Body of pancreas (tissue), 4 donors: ENCODE measurements at regions not wholly inside any gene's neighbourhood (a gene's known extent, or its start where the extent isn't known, plus 50 kb on each side); places are given as distances from the start of the nearest gene placed in this dataset.

Experiments
- ATAC-seq: fragments of 150-250 bp; one replicate; pipeline ENCODE4 v1.9.1; 2016
- DNase-seq, 4 donors: peaks; one replicate each; pipeline ENCODE4 v3.0.0-alpha.2; 2019
- H3K27ac ChIP-seq, 4 donors: fragments of 200-600 bp; sonication (generic); 1 replicate in 3 of 4; 2 replicates in 1 of 4; pipeline versions ENCODE4 v1.5.1 to v1.6.1; 2016 to 2019; ENCODE audit warnings: mild to moderate bottlenecking in 1 of 4, mixed read lengths in 1 of 4, moderate library complexity in 1 of 4
- H3K27me3 ChIP-seq, 2 donors: fragments of 200-600 bp; sonication (generic); one replicate each; pipeline ENCODE4 v1.6.0; 2016; ENCODE audit warnings: mild to moderate bottlenecking in 1 of 2
- H3K36me3 ChIP-seq, 2 donors: fragments of 200-600 bp; sonication (generic); replicated peaks in 1 of 2; 2 replicates each; pipeline ENCODE4 v1.5.1; 2016; ENCODE audit warnings: low read depth in 2 of 2; ENCODE audit not compliant: insufficient read depth in 1 of 2
- H3K4me1 ChIP-seq: fragments of 200-600 bp; sonication (generic); one replicate; pipeline ENCODE4 v1.6.0; 2016
- H3K4me3 ChIP-seq, 2 donors: fragments of 200-600 bp; sonication (generic); 1 replicate in 1 of 2; 2 replicates in 1 of 2; pipeline ENCODE4 v1.5.1; 2016 to 2019
- H3K9me3 ChIP-seq, 3 donors: fragments of 200-600 bp; sonication (generic); 1 replicate in 2 of 3; 2 replicates in 1 of 3; pipeline ENCODE4 v1.5.1; 2016
- CTCF ChIP-seq, 7 experiments: fragments of 450-650 bp in 4 of 7; fragments of 200-600 bp in 3 of 7; sonication (generic) in 3 of 7; IDR thresholded peaks; one replicate each; pipeline ENCODE4 v1.5.1; 2016 to 2019; ENCODE audit warnings: antibody characterized with exemption in 7 of 7
- POLR2A ChIP-seq, 3 donors: fragments of 450-650 bp; IDR thresholded peaks; one replicate each; pipeline ENCODE4 v1.6.1; 2016; ENCODE audit warnings: antibody characterized with exemption in 3 of 3, mild to moderate bottlenecking in 2 of 3
- WGBS, 2 donors: methylation state at CpG; one replicate each; pipeline ENCODE4 v1.1.5; 2017; 5-methylcytosine and 5-hydroxymethylcytosine counted together
- intact Hi-C: fragments of 100-400 bp; cut with DNase I; formaldehyde crosslinking; loops from one replicate; pipeline ENCODE4 v1.15.1; 2023

DNA sequence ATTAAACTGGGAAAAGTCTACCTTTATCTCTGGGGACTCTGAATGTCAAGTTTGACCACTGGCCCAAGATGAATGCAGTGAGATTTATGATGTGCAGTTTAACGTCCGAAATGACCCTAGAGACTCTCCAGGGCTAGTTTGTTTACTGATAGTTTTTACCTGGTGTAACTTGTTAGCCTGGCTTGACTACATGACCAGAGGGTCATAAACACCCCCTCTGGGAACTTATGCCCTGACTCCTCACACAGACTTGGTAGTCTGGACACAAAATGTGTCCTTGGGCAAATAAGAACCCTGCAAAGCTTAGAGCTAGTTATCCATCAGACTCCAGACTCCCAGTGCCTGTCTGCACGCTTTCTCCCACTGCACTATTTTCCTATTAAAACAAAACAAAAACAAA is 606.5 kb downstream of the HACE1 start:
- DNase-seq (no peak), ATAC-seq (no peak)
- WGBS, 2 donors: 36 to 37% methylated on average over 3 of the region's 3 CpGs
- no peaks in the 10 kb centered on the region for H3K4me1 ChIP-seq
- no peak for TF ChIP-seq CTCF (IDR thresholded peaks at IDR 0.05)
- TF ChIP-seq POLR2A (IDR thresholded peaks at IDR 0.05): no peak
- H3K36me3 ChIP-seq: no peaks in the 10 kb centered on the region
- intact Hi-C loops: no loop called here
- H3K9me3 ChIP-seq: no peaks in the 10 kb centered on the region
- H3K27ac ChIP-seq: no peak overlapping the region
- H3K27me3 ChIP-seq: no peaks in the 10 kb centered on the region
- H3K4me3 ChIP-seq: no peak overlapping the region

GRCh38 chr6:104252276-104252675 is 607.4 kb downstream of the HACE1 start:
- TF ChIP-seq POLR2A (IDR thresholded peaks at IDR 0.05) (no peak), CTCF (IDR thresholded peaks at IDR 0.05) (no peak)
- intact Hi-C loops: no loop called here
- H3K9me3 ChIP-seq: no peaks in the 10 kb centered on the region
- no peak overlapping the region for H3K27ac ChIP-seq
- H3K4me1 ChIP-seq: no peaks in the 10 kb centered on the region
- H3K27me3 ChIP-seq: no peaks in the 10 kb centered on the region
- no peak for ATAC-seq
- no peak for DNase-seq
- no peaks in the 10 kb centered on the region for H3K36me3 ChIP-seq
- H3K4me3 ChIP-seq: no peak overlapping the region

DNA sequence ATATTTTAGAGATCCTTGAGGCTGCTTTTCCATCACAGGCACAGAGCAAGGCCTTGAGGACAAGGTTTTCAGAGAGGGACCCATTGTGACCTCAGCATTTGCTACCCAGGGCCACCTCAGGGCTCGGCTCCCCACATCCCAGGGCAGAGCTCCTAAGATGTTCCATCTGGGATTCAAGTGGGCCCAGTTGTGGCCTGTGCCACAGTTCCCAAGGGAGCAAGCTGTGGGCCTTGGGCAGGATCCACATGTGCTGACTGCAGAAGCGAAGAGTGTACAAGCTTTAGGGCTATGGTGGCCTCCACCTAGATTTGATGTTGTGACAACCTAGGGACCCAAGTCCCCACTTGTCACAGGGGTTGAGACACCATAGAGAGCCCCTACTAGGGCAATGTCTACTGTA is 608.1 kb downstream of the HACE1 start:
- no peaks in the 10 kb centered on the region for H3K9me3 ChIP-seq
- DNase-seq (no peak), ATAC-seq (no peak)
- no peaks in the 10 kb centered on the region for H3K4me1 ChIP-seq
- H3K4me3 ChIP-seq: no peak overlapping the region
- WGBS, 2 donors: 89 to 94% methylated on average over 2 of the region's 2 CpGs
- H3K36me3 ChIP-seq: no peaks in the 10 kb centered on the region
- no peak overlapping the region for H3K27ac ChIP-seq
- intact Hi-C loops: no loop called here
- TF ChIP-seq CTCF (IDR thresholded peaks at IDR 0.05): no peak
- TF ChIP-seq POLR2A (IDR thresholded peaks at IDR 0.05): no peak
- no peaks in the 10 kb centered on the region for H3K27me3 ChIP-seq

DNA sequence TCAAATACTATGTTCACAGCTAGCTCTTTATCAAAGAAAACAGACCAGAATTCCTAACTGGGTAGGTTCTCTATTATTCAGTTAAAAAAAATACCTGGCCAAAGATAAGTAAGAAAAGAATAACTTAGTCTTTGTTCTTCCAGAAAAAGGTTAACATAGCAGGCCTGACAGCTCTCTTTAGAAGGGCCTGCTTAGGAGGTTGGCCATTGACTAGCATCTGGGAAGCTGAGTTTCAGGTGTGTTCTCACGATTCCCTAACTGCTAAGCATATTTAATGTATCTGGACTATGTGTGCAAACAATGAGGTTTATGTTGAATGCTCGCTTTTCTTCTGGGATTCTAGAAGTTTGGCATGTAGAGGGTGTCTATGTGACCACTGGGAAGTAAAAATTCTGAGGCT is 618.9 kb downstream of the HACE1 start:
- TF ChIP-seq CTCF (IDR thresholded peaks at IDR 0.05) (no peak), POLR2A (IDR thresholded peaks at IDR 0.05) (no peak)
- ATAC-seq (no peak), DNase-seq (no peak)
- Histone ChIP-seq H3K27me3 (no peaks in the 10 kb centered on the region), H3K36me3 (no peaks in the 10 kb centered on the region), H3K27ac (no peak overlapping the region), H3K4me3 (no peak overlapping the region), H3K4me1 (no peaks in the 10 kb centered on the region), H3K9me3 (no peaks in the 10 kb centered on the region)
- intact Hi-C loops: no loop called here
- WGBS, 2 donors: 41 to 53% methylated on average over 2 of the region's 2 CpGs

- no peaks in the 10 kb centered on the region for H3K27me3 ChIP-seq
- WGBS, 2 donors: 76 to 83% methylated on average over 5 of the region's 5 CpGs
- TF ChIP-seq POLR2A (IDR thresholded peaks at IDR 0.05) (no peak), CTCF (IDR thresholded peaks at IDR 0.05) (no peak)
- intact Hi-C loops: no loop called here
- H3K4me3 ChIP-seq: no peak overlapping the region
- no peaks in the 10 kb centered on the region for H3K36me3 ChIP-seq
- no peaks in the 10 kb centered on the region for H3K4me1 ChIP-seq
- no peaks in the 10 kb centered on the region for H3K9me3 ChIP-seq
- no peak overlapping the region for H3K27ac ChIP-seq
- no peak for ATAC-seq
- no peak for DNase-seq
Measured at GRCh38 chr6:104239971-104240370, 619.7 kb downstream of the HACE1 start.
